PFSK-1 (cell line): ENCODE measurements at regions not wholly inside any gene's neighbourhood (a gene's known extent, or its start where the extent isn't known, plus 50 kb on each side); places are given as distances from the start of the nearest gene placed in this dataset.

Experiments used
- POLR2AphosphoS5 ChIP-seq: IDR thresholded peaks from 2 replicates; pipeline ENCODE4 v1.6.1; 2012; ENCODE audit warnings: low read depth, mild to moderate bottlenecking, control low read depth, low read length, moderate library complexity
- SIN3A ChIP-seq: IDR thresholded peaks from 2 replicates; pipeline ENCODE4 v1.6.1; 2012; ENCODE audit warnings: mild to moderate bottlenecking, low read length, moderate library complexity, borderline replicate concordance; ENCODE audit not compliant: insufficient read depth
- TAF1 ChIP-seq: IDR thresholded peaks from 2 replicates; pipeline ENCODE4 v1.6.1; 2012; ENCODE audit warnings: low read length, control low read depth, borderline replicate concordance; ENCODE audit not compliant: insufficient read depth
- TF ChIP-seq, protein P1 (sequence below), 2 experiments: IDR thresholded peaks; 2 replicates each; pipeline versions ENCODE4 v1.6.1 to v1.8.0; 2011 to 2012; ENCODE audit warnings: low read depth in 2 of 2, low read length in 2 of 2, control low read depth in 1 of 2, inconsistent platforms in 1 of 2, mild to moderate bottlenecking in 1 of 2, moderate library complexity in 1 of 2; ENCODE audit not compliant: insufficient read depth in 1 of 2

DNA sequence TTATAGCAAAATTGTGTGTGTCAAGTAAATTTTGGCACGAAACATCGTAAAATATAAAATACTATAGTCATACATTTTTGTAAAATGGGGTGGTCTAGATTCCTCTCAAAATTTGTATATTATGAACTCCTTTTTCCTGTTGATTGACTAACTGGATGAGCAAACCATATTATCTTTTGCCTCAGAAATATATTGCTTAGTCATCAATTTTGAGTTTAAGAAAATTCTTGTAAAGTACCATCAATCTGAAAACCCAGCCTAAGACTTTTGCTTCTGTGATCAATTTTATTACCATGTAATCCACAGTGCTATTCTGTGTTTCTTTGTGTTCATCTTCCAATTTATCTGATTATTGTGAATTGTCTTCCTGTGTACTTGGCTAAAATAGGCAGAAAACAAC lies 98.0 kb upstream of the PCDH18 start:
- TF ChIP-seq, protein P1, sequence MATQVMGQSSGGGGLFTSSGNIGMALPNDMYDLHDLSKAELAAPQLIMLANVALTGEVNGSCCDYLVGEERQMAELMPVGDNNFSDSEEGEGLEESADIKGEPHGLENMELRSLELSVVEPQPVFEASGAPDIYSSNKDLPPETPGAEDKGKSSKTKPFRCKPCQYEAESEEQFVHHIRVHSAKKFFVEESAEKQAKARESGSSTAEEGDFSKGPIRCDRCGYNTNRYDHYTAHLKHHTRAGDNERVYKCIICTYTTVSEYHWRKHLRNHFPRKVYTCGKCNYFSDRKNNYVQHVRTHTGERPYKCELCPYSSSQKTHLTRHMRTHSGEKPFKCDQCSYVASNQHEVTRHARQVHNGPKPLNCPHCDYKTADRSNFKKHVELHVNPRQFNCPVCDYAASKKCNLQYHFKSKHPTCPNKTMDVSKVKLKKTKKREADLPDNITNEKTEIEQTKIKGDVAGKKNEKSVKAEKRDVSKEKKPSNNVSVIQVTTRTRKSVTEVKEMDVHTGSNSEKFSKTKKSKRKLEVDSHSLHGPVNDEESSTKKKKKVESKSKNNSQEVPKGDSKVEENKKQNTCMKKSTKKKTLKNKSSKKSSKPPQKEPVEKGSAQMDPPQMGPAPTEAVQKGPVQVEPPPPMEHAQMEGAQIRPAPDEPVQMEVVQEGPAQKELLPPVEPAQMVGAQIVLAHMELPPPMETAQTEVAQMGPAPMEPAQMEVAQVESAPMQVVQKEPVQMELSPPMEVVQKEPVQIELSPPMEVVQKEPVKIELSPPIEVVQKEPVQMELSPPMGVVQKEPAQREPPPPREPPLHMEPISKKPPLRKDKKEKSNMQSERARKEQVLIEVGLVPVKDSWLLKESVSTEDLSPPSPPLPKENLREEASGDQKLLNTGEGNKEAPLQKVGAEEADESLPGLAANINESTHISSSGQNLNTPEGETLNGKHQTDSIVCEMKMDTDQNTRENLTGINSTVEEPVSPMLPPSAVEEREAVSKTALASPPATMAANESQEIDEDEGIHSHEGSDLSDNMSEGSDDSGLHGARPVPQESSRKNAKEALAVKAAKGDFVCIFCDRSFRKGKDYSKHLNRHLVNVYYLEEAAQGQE (IDR thresholded peaks at IDR 0.05; ENCODE audit: insufficient read depth in 1 of 2, low read depth in 2 of 2, low read length in 2 of 2) = no peak
- TF ChIP-seq POLR2AphosphoS5 (no peak), TAF1 (no peak), SIN3A (no peak)
